SJSA1 (cell line): ENCODE measurements at regions not wholly inside any gene's neighbourhood (a gene's known extent, or its start where the extent isn't known, plus 50 kb on each side); places are given as distances from the start of the nearest gene placed in this dataset.

Source experiments
- DNase-seq, 2 experiments: peaks; one replicate each; pipeline ENCODE4 v3.0.0-alpha.2; 2015 to 2020; ENCODE audit warnings: low spot score in 2 of 2, low read depth in 1 of 2
- H3K27ac ChIP-seq: fragments of 250-450 bp; sonication (Bioruptor Pico); 2 replicates; pipeline ENCODE4 v1.5.1; 2020; ENCODE audit warnings: mild to moderate bottlenecking, moderate library complexity
- H3K27me3 ChIP-seq: fragments of 250-450 bp; sonication (Bioruptor Pico); replicated peaks from 2 replicates; pipeline ENCODE4 v1.5.1; 2020; ENCODE audit warnings: mild to moderate bottlenecking, moderate library complexity
- H3K36me3 ChIP-seq: fragments of 250-450 bp; sonication (Bioruptor Pico); 2 replicates; pipeline ENCODE4 v1.5.1; 2020; ENCODE audit warnings: mild to moderate bottlenecking
- H3K4me1 ChIP-seq: fragments of 250-450 bp; sonication (Bioruptor Pico); replicated peaks from 2 replicates; pipeline ENCODE4 v1.6.1; 2021; ENCODE audit warnings: mild to moderate bottlenecking
- H3K4me3 ChIP-seq: fragments of 250-450 bp; sonication (Bioruptor Pico); 2 replicates; pipeline ENCODE4 v1.5.1; 2020; ENCODE audit warnings: mild to moderate bottlenecking
- H3K9me3 ChIP-seq: fragments of 250-450 bp; sonication (Bioruptor Pico); replicated peaks from 2 replicates; pipeline ENCODE4 v1.5.1; 2020; ENCODE audit warnings: mild to moderate bottlenecking

DNA sequence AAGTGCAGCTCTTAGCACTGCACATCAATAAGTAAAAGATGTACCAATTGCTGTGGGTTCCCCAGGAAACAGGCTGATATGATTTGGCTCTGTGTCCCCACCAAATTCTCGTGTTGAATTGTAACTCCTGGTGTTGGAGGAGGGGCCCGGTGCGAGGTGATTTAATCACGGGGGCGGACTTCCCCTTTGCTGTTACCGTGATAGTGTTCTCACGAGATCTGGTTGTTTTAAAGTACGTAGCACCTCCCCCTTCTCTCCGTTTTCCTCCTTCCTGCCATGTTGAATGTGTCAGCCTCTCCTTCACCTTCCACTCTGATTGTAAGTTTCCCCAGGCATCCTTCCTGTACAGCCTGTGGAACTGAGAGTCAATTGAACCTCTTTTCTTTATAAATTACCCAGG, 93.2 kb upstream of the ACTBL2 start:
- Histone ChIP-seq H3K9me3 (no peaks in the 10 kb centered on the region), H3K27ac (no peak overlapping the region), H3K27me3 (no peaks in the 10 kb centered on the region), H3K36me3 (no peaks in the 10 kb centered on the region), H3K4me3 (no peak overlapping the region), H3K4me1 (no peaks in the 10 kb centered on the region; the same call in 1 of the 2 replicates)
- DNase-seq = no peak

DNA sequence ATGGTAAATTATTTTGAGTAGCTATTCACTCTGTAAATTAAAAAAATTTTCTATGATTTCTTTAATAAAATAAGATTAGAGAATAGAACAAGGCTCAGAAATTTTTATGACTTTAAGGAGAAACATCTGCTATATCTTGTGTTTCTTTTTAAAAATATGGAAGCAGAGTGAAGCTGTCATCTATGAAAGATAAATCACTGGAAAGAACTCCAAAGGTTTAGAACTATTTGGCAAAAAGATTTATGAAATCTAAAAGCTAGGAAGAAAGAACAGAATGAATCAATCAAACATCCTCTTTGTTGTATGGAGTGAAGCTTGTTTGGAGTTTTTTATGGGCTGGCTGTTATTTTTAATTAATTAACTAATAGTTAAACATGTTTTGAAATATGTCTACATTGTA, 89.8 kb upstream of the ACTBL2 start:
- H3K9me3 ChIP-seq = no peaks in the 10 kb centered on the region
- H3K4me3 ChIP-seq = no peak overlapping the region
- H3K27me3 ChIP-seq = no peaks in the 10 kb centered on the region
- no peak for DNase-seq
- H3K36me3 ChIP-seq = no peaks in the 10 kb centered on the region
- H3K27ac ChIP-seq = no peak overlapping the region
- no peaks in the 10 kb centered on the region; the same call in 1 of the 2 replicates for H3K4me1 ChIP-seq

DNA sequence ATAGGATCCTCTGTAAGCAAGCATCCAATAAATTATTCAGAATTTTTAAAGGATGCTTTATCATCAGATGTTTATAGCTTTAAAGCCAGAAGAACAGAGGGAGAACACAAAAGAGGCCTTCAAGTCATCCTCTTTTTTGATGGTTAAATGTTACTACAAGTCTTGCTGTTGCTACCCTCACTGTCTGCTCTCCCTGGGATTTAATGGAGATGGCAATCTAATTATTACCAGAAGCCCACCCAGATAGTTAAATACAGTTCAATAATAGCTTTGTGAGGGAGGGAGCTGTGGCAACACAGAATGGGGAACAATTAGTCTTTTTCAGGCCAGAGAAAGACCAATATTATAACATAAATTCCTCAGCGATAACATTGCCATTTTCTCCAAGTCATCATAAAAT, 87.0 kb upstream of the ACTBL2 start:
- Histone ChIP-seq H3K4me1 (no peaks in the 10 kb centered on the region; the same call in 1 of the 2 replicates), H3K9me3 (no peaks in the 10 kb centered on the region), H3K27me3 (no peaks in the 10 kb centered on the region), H3K27ac (no peak overlapping the region), H3K4me3 (no peak overlapping the region), H3K36me3 (no peaks in the 10 kb centered on the region)
- DNase-seq = no peak

DNA sequence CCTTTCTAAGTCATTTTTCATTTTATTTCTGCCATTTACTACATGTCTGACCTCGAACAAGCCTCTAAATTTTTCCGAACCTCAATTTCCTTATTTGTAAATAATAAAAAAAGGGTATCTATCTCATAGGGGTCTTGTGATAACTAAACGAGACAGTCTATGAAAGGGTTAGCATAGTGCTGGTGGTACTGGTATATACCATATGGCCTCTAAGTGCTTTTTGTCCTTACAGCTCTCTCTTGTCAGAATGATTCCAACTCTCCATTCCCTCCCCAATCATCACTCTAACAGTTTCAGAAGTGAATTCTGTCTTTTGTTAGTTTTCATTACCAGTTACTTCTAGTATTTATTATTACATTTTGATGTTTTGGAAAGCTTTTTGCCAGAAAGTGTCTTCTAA, 85.5 kb upstream of the ACTBL2 start:
- no peaks in the 10 kb centered on the region; the same call in 1 of the 2 replicates for H3K4me1 ChIP-seq
- no peaks in the 10 kb centered on the region for H3K9me3 ChIP-seq
- DNase-seq = no peak
- no peaks in the 10 kb centered on the region for H3K36me3 ChIP-seq
- H3K27ac ChIP-seq = no peak overlapping the region
- no peak overlapping the region for H3K4me3 ChIP-seq
- no peaks in the 10 kb centered on the region for H3K27me3 ChIP-seq

DNA sequence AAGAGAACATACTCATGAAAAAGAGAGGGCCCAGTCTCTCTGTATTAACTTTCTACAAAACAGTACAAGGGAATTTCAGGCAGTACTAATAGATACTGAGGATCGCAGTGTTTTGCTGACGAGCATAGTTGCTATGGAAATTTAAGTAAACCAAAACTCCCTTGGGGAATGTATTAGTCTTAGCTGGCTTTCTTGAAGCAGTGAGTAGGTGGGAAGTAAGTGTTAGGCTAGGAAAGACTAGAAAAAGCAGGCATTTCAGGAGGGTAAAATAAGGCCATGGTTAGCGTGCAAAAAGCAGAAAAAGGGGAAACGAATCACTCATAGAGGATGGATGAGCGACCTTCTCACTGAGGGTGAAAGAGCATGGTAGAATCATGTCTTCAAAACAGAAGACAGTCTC, 84.3 kb upstream of the ACTBL2 start:
- no peaks in the 10 kb centered on the region for H3K36me3 ChIP-seq
- no peak overlapping the region for H3K27ac ChIP-seq
- no peak overlapping the region for H3K4me3 ChIP-seq
- H3K27me3 ChIP-seq = no peaks in the 10 kb centered on the region
- no peaks in the 10 kb centered on the region; the same call in 1 of the 2 replicates for H3K4me1 ChIP-seq
- no peaks in the 10 kb centered on the region for H3K9me3 ChIP-seq
- DNase-seq = no peak

DNA sequence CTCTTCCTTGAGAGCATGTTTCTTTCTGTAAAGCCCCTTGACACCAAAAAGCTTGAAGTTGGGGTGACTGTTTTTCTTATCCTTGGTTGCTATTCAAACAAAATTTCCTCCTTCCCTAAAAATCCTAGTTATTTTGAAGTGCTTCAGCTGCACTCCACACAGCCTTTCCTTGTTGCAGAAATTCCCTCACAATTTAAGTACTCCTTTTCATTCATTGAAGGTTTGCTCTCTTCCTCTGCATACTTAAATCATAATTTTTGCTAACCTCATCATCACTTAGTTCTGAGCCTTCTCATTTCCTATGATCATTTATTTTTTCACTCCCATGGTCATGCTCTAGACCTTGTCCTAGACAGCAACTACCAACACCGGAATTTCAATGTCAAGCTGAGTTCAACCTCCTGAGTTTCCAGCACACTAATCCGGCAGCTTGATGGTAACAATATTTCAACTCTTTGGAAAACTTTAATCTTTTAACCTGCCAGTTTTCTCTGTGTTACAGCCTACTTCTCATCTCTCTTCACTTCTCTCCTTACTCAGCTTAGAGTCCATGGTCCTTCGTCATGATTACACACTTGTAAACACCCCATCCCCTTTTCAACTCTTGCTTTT, 78.7 kb upstream of the ACTBL2 start:
- Histone ChIP-seq H3K4me1 (no peaks in the 10 kb centered on the region), H3K27me3 (no peaks in the 10 kb centered on the region), H3K9me3 (no peaks in the 10 kb centered on the region), H3K4me3 (no peak overlapping the region), H3K36me3 (no peaks in the 10 kb centered on the region), H3K27ac (no peak overlapping the region)
- DNase-seq = no peak

DNA sequence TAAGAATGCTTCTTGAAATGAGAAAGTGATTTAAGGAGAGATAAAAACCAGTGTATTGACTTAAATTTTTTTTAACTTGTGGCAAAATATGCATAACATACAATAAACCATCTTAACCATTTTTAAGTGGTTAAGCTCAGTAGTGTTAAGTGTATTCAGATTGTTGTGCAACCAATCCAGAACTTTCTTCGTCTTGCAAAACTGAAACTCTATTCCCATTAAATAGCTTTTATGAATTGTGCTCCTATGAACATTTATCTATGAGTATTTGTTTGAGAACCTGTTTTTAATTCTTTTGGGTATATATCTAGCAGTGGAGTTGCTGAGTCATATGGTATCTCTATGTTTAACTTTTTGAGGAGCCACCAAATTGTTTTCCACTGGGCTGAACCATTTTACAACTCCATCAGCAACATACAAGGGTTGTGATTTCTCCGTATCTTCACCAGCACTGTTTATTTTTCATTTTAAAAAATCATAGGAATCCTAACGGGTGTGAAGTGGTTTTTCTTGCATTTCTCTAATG, 76.6 kb upstream of the ACTBL2 start:
- Histone ChIP-seq H3K27ac (no peak overlapping the region), H3K4me3 (no peak overlapping the region), H3K27me3 (no peaks in the 10 kb centered on the region), H3K36me3 (no peaks in the 10 kb centered on the region), H3K4me1 (no peaks in the 10 kb centered on the region), H3K9me3 (no peaks in the 10 kb centered on the region)
- DNase-seq = no peak

DNA sequence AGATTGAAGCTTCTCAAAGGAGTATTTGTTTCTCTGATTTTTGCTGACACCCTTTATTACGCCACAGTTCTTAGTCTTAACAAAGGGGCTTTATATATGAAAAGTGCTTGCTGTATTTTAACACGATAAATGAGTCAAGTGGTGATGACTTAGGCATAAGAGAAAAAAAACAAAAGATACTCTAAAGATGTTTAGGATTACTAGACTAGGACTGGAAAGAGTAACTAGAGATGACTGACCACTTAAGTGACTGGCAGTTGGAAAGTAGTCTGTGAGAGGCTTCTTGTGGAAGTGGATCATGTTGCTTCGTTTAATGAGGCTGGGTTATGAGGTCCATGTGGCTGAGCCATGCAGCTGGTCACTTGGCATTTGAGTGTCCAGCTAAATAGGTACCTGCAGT, 69.4 kb upstream of the ACTBL2 start:
- no peaks in the 10 kb centered on the region for H3K36me3 ChIP-seq
- H3K4me1 ChIP-seq = no peaks in the 10 kb centered on the region
- no peak overlapping the region for H3K4me3 ChIP-seq
- DNase-seq = no peak
- no peaks in the 10 kb centered on the region for H3K9me3 ChIP-seq
- no peak overlapping the region for H3K27ac ChIP-seq
- no peaks in the 10 kb centered on the region for H3K27me3 ChIP-seq

DNA sequence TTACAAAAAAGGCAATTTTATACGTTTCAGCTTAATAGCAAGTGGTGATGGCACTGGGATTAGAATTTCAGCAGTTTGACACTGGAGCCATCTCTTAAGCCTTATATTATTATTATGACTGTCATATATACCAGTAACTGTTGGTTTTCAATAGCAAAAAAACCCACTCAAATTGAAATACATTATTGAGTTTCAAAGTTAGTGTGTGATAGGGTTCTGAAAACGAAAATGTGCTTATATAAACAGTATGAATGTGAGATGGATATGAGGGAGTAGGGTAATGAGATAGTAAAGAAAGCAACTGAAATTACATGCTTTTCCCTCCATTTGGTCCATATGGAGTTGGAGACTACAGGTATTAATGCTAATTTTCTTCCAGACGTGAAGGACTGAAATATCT, 68.6 kb upstream of the ACTBL2 start:
- Histone ChIP-seq H3K4me3 (no peak overlapping the region), H3K36me3 (no peaks in the 10 kb centered on the region), H3K27me3 (no peaks in the 10 kb centered on the region), H3K4me1 (no peaks in the 10 kb centered on the region), H3K9me3 (no peaks in the 10 kb centered on the region), H3K27ac (no peak overlapping the region)
- DNase-seq = no peak

DNA sequence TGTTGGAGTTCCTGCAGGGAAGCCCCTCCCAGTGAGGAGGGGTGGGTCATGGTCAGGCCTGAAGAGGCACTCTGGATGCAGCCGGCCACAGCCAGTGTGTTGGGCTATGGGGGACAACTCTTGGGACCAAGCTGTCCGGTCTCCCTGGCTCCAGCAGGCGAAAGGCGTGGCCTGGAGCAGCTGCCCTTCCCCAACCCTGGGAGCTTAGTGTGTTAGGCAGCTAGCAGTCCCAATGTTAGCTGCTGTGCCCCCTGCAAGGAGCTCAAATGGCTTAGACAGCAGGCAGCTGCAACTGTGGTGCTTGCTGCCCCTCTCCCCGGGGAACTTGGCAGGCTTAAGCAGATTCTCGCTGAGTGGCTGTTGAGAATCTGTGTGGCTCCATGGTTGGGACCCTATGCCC, 67.5 kb upstream of the ACTBL2 start:
- H3K9me3 ChIP-seq = no peaks in the 10 kb centered on the region
- H3K27me3 ChIP-seq = no peaks in the 10 kb centered on the region
- H3K36me3 ChIP-seq = no peaks in the 10 kb centered on the region
- H3K4me3 ChIP-seq = no peak overlapping the region
- H3K27ac ChIP-seq = no peak overlapping the region
- H3K4me1 ChIP-seq = no peaks in the 10 kb centered on the region
- DNase-seq = no peak

DNA sequence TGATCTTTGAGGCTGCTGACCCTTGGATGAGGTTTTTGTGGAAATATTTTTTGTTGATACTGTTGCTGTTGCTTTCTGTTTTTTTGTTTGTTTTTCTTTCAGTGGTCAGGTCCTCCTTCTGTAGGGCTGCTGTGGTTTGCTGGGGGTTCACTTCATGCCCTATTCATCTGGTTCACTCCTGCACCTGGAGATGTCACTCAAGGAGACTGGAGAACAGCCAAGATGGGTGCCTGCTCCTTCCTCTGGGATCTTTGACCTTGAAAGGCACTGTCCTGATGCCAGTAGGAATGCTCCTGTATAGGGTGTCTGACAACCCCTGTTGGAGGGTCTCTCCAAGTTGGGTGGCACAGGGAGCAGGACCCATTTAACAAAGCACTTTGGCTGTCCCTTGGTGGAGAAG, 67.0 kb upstream of the ACTBL2 start:
- Histone ChIP-seq H3K27me3 (no peaks in the 10 kb centered on the region), H3K4me1 (no peaks in the 10 kb centered on the region), H3K4me3 (no peak overlapping the region), H3K27ac (no peak overlapping the region), H3K36me3 (no peaks in the 10 kb centered on the region), H3K9me3 (no peaks in the 10 kb centered on the region)
- no peak for DNase-seq

DNA sequence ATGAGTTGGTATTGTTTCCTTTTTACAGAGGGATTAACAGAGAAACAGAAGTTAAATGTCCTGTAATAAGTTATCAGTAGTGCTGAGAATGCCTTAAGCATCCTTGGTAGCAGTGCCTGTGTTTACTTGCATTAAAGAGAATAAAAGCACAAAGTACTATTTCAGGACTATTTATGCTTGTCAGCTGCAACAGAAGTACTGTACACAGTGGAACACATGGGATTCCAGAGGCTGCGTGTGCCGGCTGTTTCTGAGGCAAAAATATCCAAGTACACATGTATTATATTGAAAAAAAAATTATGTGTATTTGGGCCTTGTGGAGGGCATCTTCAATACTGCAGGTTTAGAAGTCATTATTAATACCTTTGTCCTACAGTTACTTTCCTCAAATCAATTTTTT, 58.2 kb upstream of the ACTBL2 start:
- no peaks in the 10 kb centered on the region for H3K9me3 ChIP-seq
- H3K27ac ChIP-seq = no peak overlapping the region
- no peak overlapping the region for H3K4me3 ChIP-seq
- peaks cover 29% of the 10 kb centered on the region for H3K4me1 ChIP-seq
- no peak for DNase-seq
- no peaks in the 10 kb centered on the region for H3K27me3 ChIP-seq
- H3K36me3 ChIP-seq = no peaks in the 10 kb centered on the region

DNA sequence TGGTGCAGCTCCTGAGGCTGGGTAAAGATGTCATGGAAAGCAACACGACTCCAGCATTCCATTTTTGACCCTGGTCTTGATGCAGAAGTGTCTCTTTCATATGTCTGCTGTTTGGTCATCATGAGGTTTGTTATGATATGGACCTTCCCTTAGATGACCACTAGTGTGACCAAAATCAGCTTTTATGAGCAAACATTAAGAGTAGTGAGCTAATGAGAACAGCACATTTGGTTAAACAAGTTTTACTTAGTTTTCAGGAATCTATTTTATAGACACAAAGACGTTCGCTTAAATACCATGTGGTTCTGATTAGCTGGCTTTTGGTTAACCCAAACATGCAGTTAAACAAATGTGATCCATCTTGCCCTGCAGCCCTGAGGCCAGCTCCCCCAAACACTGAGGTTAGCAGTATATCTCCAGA, 56.7 kb upstream of the ACTBL2 start:
- Histone ChIP-seq H3K27ac (peak overlapping the region; percentile 88), H3K4me3 (no peak overlapping the region), H3K9me3 (no peaks in the 10 kb centered on the region), H3K27me3 (no peaks in the 10 kb centered on the region), H3K36me3 (no peaks in the 10 kb centered on the region), H3K4me1 (peaks cover 29% of the 10 kb centered on the region)
- peak in 1 of 2 experiments; percentile 70 for DNase-seq

DNA sequence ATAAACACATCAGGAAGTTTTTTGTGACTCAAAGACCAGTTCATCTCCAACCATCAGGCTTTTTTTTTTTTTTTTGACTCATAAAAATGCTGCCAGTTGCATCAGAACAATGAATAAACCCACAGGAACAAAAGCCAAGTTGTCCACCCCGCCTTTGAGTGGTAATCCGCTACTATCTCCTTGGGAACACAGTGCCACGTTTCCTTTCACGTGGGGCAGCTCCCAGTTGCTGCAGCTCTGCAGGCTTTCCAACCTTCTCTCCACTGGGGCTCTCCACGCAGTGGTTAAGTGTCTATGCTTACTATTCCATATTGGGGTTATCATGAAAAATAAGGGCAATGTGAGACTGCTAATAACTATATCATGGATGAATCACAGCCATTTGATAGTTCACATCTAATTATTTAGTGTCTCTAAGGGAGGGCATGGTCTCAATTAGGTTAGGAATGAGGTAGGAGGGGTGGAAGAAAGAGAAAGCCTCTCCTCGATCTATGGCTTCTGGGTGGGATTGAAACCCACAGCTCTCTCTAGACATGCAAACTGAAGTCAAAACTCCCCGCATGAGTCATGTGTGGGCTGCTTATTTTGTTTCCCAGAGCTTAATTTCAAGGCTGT, 55.8 kb upstream of the ACTBL2 start:
- Histone ChIP-seq H3K4me3 (no peak overlapping the region), H3K4me1 (peaks cover 30% of the 10 kb centered on the region), H3K27ac (peak overlapping the region; percentile 88), H3K27me3 (no peaks in the 10 kb centered on the region), H3K9me3 (no peaks in the 10 kb centered on the region), H3K36me3 (no peaks in the 10 kb centered on the region)
- DNase-seq = peak; percentile 77 to 93
